ENCODE measurements at regions not wholly inside any gene's neighbourhood (a gene's known extent, or its start where the extent isn't known, plus 50 kb on each side); places are given as distances from the start of the nearest gene placed in this dataset.

- TF ChIP-seq CTCF (IDR thresholded peaks at IDR 0.05) (no peak), POLR2AphosphoS5 (IDR thresholded peaks at IDR 0.05) (no peak)
Observed at GRCh38 chr3:109882144-109882543, 544.8 kb upstream of the DPPA4 start.

Data from prostate gland (tissue), 2 donors.